Limb (tissue), 2 donors: ENCODE measurements at regions not wholly inside any gene's neighbourhood (a gene's known extent, or its start where the extent isn't known, plus 50 kb on each side); places are given as distances from the start of the nearest gene placed in this dataset.
"Not testable (repeated sequence)": the region's sequence is repeated elsewhere in the genome, so short reads cannot be mapped to it uniquely, and the experiment has no call there.

Experiments
- DNase-seq, 2 donors: peaks; one replicate each; pipeline ENCODE4 v3.0.0-alpha.2; 2016; ENCODE audit errors: extremely low spot score in 2 of 2

- DNase-seq, result no peak
Measured at GRCh38 chr4:188432328-188432727, 293.1 kb downstream of the TRIML1 start.

- no peak for DNase-seq
Measured at GRCh38 chr4:188433741-188434315, 294.6 kb downstream of the TRIML1 start.

GRCh38 chr4:188434643-188435042, 295.4 kb downstream of the TRIML1 start:
- no peak for DNase-seq

- DNase-seq, result no peak
Measured at GRCh38 chr4:188435381-188435780, 296.1 kb downstream of the TRIML1 start.

- DNase-seq, result no peak
Measured at GRCh38 chr4:188437535-188437934, 298.3 kb downstream of the TRIML1 start.

- not testable (repeated sequence) for DNase-seq
Measured at GRCh38 chr4:188438391-188438824, 299.2 kb downstream of the TRIML1 start.

- DNase-seq, result peak; percentile 40 to 57
Measured at GRCh38 chr4:188439641-188440311, 300.5 kb downstream of the TRIML1 start.

GRCh38 chr4:188444500-188444899, 305.3 kb downstream of the TRIML1 start:
- DNase-seq, result no peak

- not testable (repeated sequence) for DNase-seq
Measured at GRCh38 chr4:188448996-188449395, 309.8 kb downstream of the TRIML1 start.

GRCh38 chr4:188450571-188450970, 311.3 kb downstream of the TRIML1 start:
- DNase-seq, result no peak

GRCh38 chr4:188452097-188452496, 312.9 kb downstream of the TRIML1 start:
- no peak for DNase-seq

- DNase-seq, result no peak
Measured at GRCh38 chr4:188454575-188454974, 315.3 kb downstream of the TRIML1 start.

- no peak for DNase-seq
Measured at GRCh38 chr4:188455062-188455752, 316.0 kb downstream of the TRIML1 start.

GRCh38 chr4:188459381-188459780, 320.1 kb downstream of the TRIML1 start:
- DNase-seq, result no peak

- DNase-seq, result no peak
Measured at GRCh38 chr4:188463909-188464308, 324.7 kb downstream of the TRIML1 start.

- DNase-seq, result no peak
Measured at GRCh38 chr4:188466001-188466400, 326.8 kb downstream of the TRIML1 start.

GRCh38 chr4:188484256-188484655, 345.0 kb downstream of the TRIML1 start:
- no peak for DNase-seq

GRCh38 chr4:188485906-188486305, 346.7 kb downstream of the TRIML1 start:
- DNase-seq, result no peak

- no peak for DNase-seq
Measured at GRCh38 chr4:188492886-188493285, 353.6 kb downstream of the TRIML1 start.

GRCh38 chr4:188495169-188495568, 355.9 kb downstream of the TRIML1 start:
- no peak for DNase-seq

GRCh38 chr4:188511431-188511830, 372.2 kb downstream of the TRIML1 start:
- DNase-seq, result no peak

- no peak for DNase-seq
Measured at GRCh38 chr4:188532751-188533150, 393.5 kb downstream of the TRIML1 start.

GRCh38 chr4:188534297-188534696, 395.1 kb downstream of the TRIML1 start:
- DNase-seq, result no peak
